ENCODE measurements at regions not wholly inside any gene's neighbourhood (a gene's known extent, or its start where the extent isn't known, plus 50 kb on each side); places are given as distances from the start of the nearest gene placed in this dataset.

DNA sequence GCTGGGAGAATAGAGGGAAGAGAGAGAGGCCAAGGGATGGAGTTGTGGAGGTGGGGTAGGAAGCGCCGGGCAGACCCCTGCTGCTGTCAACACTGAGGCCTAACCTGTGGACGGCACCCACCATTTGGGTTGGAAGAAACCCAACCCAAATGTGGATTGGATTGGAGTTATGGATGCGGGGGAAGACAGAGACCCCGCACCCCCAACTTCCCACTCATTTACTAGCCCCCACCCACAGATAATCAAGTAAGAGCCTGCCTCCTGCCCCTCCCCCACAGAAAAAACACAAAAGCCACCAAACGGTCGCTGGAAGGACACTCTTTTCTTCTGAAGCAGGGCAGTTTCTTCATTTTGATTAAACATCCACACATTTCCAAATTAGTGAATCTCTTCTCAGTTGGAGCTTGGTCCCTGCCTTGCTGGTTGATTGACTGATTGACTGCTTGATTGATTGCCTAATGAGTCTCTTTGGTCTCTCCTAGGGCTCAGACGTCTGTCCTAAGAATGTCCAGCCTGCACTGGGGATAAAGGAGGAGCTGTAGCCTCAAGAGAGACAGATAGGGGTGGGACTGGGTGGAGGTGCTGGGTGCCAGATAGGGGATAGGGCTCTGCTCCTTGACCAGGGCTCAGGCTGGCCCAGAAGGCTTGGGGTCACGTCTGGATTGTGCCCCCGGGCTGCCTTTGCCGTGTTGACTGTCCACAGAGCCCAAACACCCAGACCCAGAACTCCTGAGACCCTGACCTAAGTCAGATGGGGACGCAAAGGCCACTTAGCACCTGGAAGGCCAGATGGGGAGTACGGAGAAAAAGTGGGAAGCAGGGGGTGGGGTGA, 74.9 kb upstream of the FOXP4 start:
- H3K4me1 ChIP-seq, result no peaks in the 10 kb centered on the region
- no peak overlapping the region for H3K4me3 ChIP-seq
- ChIA-PET POLR2A (no interaction called here), CTCF (interaction anchor here (1.8 kb wide), 1 partner anchor 20 kb away, joined by 5 read pairs; no protein-coding TSS in a partner anchor)
- no peak overlapping the region for H3K27ac ChIP-seq
- ATAC-seq (no peak), DNase-seq (ENCODE audit: low read depth in 1 of 2, low spot score in 1 of 2) (no peak), FAIRE-seq (no peak)
- WGBS (ENCODE audit: missing lambda C conversion rate), result 82% methylated on average over 8 of the region's 13 CpGs
- no peaks in the 10 kb centered on the region for H3K9me3 ChIP-seq
- H3K4me2 ChIP-seq, result no peak overlapping the region
- no peak for TF ChIP-seq ZSCAN20 (CRISPR knock-in tag; IDR thresholded peaks at IDR 0.05)
- no peak for TF ChIP-seq FOXS1 (CRISPR knock-in tag; IDR thresholded peaks at IDR 0.05)
- no peak for TF ChIP-seq GATA3 (IDR thresholded peaks at IDR 0.05; ENCODE audit: borderline replicate concordance)
- no peak for TF ChIP-seq CBX2 (IDR thresholded peaks at IDR 0.05; ENCODE audit: borderline replicate concordance, low read depth)
- no peak for TF ChIP-seq SMC3 (IDR thresholded peaks at IDR 0.05)
- no peak for TF ChIP-seq ZC3H11A (IDR thresholded peaks at IDR 0.05)
- TF ChIP-seq NFE2L2 (conservative IDR thresholded peaks at IDR 0.05; ENCODE audit: low read length), result no peak
- TF ChIP-seq EHF (CRISPR knock-in tag; IDR thresholded peaks at IDR 0.05), result no peak
- no peak for TF ChIP-seq CEBPB (IDR thresholded peaks at IDR 0.05)
- TF ChIP-seq FOSL2 (IDR thresholded peaks at IDR 0.05), result no peak
- TF ChIP-seq FOSL2 (CRISPR knock-in tag; IDR thresholded peaks at IDR 0.05), result no peak
- TF ChIP-seq CBX8 (IDR thresholded peaks at IDR 0.05), result no peak
- TF ChIP-seq, protein P1, sequence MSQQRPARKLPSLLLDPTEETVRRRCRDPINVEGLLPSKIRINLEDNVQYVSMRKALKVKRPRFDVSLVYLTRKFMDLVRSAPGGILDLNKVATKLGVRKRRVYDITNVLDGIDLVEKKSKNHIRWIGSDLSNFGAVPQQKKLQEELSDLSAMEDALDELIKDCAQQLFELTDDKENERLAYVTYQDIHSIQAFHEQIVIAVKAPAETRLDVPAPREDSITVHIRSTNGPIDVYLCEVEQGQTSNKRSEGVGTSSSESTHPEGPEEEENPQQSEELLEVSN (IDR thresholded peaks at IDR 0.05; ENCODE audit: borderline replicate concordance, low read depth), result no peak
- TF ChIP-seq, protein P2, sequence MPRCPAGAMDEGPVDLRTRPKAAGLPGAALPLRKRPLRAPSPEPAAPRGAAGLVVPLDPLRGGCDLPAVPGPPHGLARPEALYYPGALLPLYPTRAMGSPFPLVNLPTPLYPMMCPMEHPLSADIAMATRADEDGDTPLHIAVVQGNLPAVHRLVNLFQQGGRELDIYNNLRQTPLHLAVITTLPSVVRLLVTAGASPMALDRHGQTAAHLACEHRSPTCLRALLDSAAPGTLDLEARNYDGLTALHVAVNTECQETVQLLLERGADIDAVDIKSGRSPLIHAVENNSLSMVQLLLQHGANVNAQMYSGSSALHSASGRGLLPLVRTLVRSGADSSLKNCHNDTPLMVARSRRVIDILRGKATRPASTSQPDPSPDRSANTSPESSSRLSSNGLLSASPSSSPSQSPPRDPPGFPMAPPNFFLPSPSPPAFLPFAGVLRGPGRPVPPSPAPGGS (IDR thresholded peaks at IDR 0.05), result no peak

DNA sequence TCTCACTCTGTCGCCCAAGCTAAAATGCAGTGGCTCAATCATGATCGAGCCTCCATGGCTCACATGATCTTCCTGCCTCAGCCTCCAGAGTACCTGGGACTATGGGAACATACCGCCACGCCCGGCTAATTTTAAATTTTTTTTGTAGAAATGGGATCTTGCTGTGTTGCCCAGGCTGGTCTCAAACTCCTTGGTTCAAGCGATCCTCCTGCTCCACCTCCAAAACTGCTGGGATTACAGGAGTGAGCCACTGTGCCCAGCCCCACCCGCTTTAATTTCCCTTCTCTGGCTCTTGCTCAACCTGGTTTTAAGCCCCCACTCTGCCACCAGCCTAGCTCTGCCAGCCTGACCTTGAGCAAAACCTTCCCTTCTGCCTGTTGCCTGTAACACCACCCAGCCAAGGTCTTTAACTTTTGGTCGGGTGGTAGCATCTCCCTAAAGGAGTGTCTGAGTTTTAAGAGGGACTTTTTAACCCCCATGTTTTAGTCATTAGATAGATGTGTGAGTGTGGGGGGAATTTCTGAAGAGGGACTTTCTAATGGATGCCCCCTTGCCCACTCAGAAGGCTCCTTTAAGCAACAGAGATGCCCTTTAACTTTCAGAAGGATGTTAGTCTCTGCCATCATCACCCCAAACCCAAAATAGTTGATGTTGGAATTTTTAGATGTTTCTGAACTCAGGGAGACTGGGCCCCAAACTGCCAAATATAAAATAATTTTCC, 71.8 kb upstream of the FOXP4 start:
- FAIRE-seq (no peak), DNase-seq (ENCODE audit: low read depth in 1 of 2, low spot score in 1 of 2) (no peak), ATAC-seq (no peak)
- no peak overlapping the region for H3K4me2 ChIP-seq
- no peak overlapping the region for H3K4me3 ChIP-seq
- ChIA-PET CTCF (no interaction called here), POLR2A (no interaction called here)
- 80% methylated on average over 8 of the region's 8 CpGs for WGBS (ENCODE audit: missing lambda C conversion rate)
- H3K9me3 ChIP-seq, result no peaks in the 10 kb centered on the region
- no peaks in the 10 kb centered on the region for H3K4me1 ChIP-seq
- TF ChIP-seq, protein P3, sequence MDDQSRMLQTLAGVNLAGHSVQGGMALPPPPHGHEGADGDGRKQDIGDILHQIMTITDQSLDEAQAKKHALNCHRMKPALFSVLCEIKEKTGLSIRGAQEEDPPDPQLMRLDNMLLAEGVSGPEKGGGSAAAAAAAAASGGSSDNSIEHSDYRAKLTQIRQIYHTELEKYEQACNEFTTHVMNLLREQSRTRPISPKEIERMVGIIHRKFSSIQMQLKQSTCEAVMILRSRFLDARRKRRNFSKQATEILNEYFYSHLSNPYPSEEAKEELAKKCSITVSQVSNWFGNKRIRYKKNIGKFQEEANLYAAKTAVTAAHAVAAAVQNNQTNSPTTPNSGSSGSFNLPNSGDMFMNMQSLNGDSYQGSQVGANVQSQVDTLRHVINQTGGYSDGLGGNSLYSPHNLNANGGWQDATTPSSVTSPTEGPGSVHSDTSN (IDR thresholded peaks at IDR 0.05), result no peak
- TF ChIP-seq TFCP2L1 (CRISPR knock-in tag; IDR thresholded peaks at IDR 0.05) (no peak), EHF (CRISPR knock-in tag; IDR thresholded peaks at IDR 0.05) (no peak), MAFK (IDR thresholded peaks at IDR 0.05; ENCODE audit: partially characterized antibody) (no peak), FOSB (CRISPR knock-in tag; IDR thresholded peaks at IDR 0.05) (no peak), HDAC2 (IDR thresholded peaks at IDR 0.05) (no peak), RARB (CRISPR knock-in tag; IDR thresholded peaks at IDR 0.05) (no peak), CBX8 (IDR thresholded peaks at IDR 0.05) (no peak), MAZ (IDR thresholded peaks at IDR 0.05; ENCODE audit: borderline replicate concordance, low read depth, low read length) (no peak), POLR2A (IDR thresholded peaks at IDR 0.05; ENCODE audit: low read length) (no peak)
- TF ChIP-seq, protein P4, sequence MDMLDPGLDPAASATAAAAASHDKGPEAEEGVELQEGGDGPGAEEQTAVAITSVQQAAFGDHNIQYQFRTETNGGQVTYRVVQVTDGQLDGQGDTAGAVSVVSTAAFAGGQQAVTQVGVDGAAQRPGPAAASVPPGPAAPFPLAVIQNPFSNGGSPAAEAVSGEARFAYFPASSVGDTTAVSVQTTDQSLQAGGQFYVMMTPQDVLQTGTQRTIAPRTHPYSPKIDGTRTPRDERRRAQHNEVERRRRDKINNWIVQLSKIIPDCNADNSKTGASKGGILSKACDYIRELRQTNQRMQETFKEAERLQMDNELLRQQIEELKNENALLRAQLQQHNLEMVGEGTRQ (IDR thresholded peaks at IDR 0.05), result no peak
- H3K27ac ChIP-seq, result no peak overlapping the region
